ENCODE measurements at regions not wholly inside any gene's neighbourhood (a gene's known extent, or its start where the extent isn't known, plus 50 kb on each side); places are given as distances from the start of the nearest gene placed in this dataset.
"Not testable (repeated sequence)": the region's sequence is repeated elsewhere in the genome, so short reads cannot be mapped to it uniquely, and the experiment has no call there.

DNA sequence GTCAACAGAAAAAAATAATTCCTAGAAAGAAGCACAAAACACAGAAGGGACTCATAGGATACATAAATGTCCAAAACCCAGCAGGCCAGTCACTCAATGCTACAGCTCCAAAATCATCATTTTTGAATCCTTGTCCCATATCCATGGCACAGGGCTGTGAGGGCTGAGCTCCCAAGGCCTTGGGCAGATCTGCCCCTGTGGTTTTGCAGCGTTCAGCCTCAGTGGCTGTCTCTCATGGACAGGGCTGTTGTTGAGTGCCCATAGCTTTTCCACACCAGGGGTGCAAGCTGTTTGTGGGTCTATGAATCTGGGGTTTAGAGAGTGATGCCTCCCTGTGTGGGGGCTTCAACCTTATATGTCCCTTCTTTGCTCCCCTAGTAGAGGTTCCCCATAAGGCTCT is 243.2 kb downstream of the CWH43 start:
- TF ChIP-seq POLR2A (IDR thresholded peaks at IDR 0.05): not testable (repeated sequence)
- TF ChIP-seq, protein P1, sequence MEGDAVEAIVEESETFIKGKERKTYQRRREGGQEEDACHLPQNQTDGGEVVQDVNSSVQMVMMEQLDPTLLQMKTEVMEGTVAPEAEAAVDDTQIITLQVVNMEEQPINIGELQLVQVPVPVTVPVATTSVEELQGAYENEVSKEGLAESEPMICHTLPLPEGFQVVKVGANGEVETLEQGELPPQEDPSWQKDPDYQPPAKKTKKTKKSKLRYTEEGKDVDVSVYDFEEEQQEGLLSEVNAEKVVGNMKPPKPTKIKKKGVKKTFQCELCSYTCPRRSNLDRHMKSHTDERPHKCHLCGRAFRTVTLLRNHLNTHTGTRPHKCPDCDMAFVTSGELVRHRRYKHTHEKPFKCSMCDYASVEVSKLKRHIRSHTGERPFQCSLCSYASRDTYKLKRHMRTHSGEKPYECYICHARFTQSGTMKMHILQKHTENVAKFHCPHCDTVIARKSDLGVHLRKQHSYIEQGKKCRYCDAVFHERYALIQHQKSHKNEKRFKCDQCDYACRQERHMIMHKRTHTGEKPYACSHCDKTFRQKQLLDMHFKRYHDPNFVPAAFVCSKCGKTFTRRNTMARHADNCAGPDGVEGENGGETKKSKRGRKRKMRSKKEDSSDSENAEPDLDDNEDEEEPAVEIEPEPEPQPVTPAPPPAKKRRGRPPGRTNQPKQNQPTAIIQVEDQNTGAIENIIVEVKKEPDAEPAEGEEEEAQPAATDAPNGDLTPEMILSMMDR (IDR thresholded peaks at IDR 0.05): not testable (repeated sequence)

All from esophagus squamous epithelium (tissue), 4 donors.